HG03139 (cell line): ENCODE measurements at regions not wholly inside any gene's neighbourhood (a gene's known extent, or its start where the extent isn't known, plus 50 kb on each side); places are given as distances from the start of the nearest gene placed in this dataset.

Experiments used
- ATAC-seq: cut with Tn5 transposase; IDR thresholded peaks from one replicate; pipeline ENCODE4 v1.9.1; 2021; ENCODE audit not compliant: unreplicated experiment

DNA sequence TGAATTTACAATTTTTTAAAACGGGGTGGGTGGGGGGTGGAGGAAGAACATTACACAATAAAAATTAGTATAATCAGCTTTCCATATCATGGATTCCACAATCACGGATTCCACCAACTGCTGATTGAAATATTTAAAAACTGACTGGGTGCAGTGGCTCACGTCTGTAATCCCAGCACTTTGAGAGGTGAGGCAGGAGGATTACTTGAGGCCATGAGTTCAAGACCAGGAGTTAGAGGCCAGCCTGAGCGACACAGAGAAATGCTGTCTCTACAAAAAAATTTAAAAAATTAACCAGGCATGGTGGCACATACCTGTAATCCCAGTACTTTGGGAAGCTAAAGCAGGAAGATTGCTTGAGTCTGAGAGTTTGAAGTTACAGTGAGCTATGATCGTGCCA is 254.7 kb downstream of the ATG4C start:
- ATAC-seq = no peak

DNA sequence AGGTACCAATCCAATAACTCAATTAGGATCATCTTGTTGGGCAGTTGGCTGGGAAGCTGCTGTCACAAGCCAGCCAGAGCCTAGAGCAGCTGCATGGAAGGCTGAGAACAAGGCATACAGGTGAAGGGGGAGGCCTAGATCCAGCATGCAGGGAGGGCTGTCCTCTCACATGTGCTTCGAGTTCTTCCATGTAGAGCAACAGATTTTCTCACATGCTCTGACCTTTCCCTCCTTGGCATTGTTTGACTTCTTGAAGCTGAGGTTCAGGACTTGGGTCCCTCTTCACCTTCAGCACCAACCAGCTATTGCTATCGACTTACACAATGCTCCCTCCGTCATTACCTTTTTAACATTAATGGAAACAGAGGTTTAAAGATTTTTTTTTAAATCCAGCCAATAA is 257.7 kb downstream of the ATG4C start:
- ATAC-seq = no peak

DNA sequence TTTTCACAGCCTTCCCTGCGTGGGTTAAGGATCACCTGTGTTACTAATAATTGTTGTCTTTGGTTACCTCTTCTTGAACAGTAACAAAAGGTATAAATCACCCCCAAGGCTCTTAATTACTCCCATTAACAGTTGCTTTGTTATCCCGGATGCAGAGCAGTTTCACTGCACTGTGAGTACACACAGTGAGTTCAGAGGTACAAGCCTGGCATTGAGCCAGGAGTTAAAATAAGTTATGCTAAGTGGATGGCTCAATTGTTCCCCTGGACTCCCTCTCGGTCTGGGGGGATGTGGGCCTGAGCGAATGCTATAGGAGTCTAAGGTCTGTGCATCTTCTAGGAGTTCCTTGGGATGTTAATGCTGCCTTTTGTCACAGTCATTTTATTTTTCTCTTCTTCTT is 258.3 kb downstream of the ATG4C start:
- ATAC-seq = no peak

DNA sequence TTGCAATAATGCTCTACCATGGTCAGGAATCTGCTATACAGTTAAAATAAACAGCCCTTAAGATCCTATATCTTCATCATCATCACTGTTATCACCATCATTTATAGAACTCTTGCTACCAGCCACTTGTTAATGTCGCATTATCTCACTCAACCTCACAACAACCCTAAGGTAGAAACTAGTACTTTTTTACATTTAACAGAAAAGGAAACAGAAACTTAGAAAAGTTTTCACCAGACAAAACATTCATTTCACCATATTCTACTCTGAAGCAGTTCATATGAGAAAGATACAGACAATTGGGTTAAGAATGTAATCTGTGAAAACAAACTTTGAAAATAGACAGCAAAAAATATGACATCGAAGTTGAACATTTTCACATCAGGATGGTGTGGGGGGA is 262.6 kb downstream of the ATG4C start:
- ATAC-seq = no peak

DNA sequence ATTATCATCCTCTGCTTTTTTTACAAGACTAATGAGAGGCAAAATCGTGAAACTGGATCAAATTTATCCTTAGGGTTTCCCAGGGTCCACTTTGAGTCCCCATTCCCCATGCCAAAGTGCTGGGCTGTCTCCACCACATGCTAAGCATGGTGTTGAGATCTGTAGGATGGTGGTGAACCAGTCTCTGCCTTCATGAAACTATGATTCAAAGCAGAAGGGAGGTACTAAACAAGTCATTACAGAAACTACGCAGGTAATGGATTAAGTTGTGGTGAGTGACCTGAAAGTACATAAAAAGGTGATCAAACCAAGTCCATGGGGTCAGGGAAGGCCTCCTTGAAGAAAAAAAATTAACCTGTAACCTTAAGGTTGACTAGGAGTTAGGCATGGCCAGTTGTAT is 265.2 kb downstream of the ATG4C start:
- ATAC-seq = no peak

DNA sequence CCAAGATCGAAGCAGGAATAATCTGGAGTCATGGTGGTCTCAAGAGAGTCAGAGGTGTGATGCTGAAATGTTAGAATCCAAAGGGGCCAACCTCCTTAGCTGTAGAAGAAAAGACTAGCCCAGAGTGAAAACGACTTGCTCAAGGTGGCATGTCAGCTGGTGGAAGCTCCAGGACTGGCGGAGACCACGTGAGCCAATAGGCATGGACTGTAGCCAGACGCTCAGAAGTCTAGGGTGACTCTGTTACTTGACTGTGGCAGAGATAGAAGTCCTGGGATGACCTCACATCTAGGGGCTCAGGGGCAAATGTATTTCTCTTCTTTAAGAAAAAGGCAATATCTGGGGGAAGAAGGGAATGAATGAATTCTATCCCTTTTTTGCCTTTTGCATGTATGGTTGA is 267.4 kb downstream of the ATG4C start:
- ATAC-seq = no peak

DNA sequence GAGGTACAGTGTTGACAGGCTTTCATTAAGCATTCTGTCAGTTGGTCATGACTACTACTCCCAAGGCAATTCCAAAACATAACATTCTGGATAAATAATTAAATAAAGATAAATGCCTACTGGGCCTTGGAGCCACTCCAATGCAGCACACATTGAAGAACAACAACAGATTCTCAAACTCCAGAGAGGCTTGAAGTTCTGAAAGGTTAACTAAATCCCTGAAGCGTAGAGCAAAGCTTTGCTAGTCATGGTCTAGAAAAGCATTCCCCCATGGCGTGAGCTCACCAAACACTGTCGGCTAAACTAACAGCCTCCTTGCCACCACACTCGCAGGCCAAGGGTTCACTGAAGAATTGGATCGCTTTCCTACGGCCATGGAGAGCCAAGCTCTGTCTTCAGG is 268.0 kb downstream of the ATG4C start:
- no peak for ATAC-seq

DNA sequence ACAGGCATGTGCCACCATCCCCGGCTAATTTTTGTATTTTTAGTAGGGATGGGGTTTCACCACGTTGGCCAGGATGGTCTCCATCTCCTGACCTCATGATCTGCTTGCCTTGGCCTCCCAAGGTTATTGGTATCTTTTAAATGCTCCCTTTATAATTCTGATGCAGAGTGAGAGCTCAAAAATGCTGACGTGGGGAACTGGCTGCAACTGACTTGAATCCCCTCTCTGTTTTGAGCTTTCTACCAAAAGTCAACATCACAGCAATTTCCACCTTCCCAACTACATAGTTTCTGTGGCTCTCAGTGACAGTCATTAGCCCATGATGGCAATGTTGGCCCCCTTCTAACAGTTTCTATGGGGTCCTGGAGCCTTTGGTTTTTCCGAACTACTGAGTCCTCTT is 268.2 kb upstream of the FOXD3 start:
- ATAC-seq = no peak

DNA sequence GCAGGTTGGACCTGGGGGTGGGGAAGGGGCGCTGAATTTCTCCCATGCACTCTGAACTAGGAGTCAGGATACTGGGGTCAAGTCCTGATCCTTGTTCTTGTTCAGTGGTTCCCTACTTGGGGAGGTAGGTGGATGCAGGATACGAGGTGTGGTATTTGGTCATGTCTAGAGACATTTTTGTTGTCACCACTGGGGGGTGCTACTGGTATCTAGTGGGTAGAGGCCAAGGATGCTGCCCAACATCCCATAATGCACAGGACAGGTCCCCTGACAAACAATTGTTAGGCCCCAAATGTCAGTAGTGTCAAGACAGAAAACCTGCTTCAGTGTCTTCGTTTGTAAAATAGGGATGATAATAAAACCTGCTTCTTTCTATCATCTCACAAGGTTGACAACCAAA is 259.0 kb upstream of the FOXD3 start:
- no peak for ATAC-seq

DNA sequence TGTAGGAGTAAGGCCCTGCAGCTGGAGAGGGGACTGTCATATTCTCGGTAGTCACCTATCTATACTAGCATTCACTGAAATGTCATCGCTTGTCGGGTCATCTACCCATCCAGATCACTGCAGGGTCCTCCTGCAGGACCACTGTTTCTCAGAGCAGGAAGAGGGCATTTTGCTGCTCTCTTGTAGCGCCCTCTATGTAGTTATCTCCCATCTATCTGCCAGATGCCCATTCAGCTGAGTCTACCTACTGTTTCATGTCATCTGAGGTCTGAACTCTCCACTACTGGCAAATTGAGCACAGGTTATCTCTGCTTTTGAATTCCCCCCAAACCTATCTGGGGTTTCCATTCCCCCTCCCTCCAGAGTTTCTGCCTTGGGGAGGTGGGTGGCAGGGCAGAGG is 258.2 kb upstream of the FOXD3 start:
- no peak for ATAC-seq

DNA sequence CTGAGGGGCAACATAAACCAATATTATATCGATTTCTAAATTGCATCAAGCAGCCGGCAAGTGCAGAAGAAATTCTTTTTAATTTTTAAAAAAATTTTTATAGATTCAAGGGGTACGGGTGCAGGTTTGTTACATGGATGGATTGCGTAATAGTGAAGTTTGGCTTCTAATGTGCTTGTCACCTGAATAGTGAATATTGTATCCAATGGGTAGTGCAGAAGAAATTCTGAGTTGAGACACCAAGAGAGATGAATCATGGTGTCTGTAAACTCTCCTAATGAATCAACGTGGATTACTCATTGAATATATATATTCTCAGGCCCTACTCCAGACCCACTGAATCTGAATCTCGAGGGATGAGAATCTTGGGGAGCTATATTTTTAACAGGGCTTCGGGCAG is 253.7 kb upstream of the FOXD3 start:
- no peak for ATAC-seq

DNA sequence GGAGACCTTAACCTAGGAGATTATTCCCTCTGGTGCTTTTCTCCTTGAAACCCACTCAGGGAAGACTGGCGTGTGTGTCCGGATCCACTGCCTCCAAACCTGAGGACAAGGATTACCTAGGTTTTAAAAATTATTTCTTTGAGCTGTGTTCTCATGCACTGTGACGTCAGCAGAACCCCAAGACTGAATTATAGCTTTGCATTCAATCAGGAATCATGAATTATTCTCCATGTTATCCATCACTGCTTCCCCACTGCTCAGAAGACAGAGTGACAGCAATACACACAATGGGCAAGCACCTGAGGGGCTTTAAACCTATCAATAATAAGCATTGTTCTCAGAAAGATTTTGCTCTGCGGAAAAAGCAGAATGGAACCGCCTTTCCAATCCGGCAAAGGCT is 253.2 kb upstream of the FOXD3 start:
- no peak for ATAC-seq

DNA sequence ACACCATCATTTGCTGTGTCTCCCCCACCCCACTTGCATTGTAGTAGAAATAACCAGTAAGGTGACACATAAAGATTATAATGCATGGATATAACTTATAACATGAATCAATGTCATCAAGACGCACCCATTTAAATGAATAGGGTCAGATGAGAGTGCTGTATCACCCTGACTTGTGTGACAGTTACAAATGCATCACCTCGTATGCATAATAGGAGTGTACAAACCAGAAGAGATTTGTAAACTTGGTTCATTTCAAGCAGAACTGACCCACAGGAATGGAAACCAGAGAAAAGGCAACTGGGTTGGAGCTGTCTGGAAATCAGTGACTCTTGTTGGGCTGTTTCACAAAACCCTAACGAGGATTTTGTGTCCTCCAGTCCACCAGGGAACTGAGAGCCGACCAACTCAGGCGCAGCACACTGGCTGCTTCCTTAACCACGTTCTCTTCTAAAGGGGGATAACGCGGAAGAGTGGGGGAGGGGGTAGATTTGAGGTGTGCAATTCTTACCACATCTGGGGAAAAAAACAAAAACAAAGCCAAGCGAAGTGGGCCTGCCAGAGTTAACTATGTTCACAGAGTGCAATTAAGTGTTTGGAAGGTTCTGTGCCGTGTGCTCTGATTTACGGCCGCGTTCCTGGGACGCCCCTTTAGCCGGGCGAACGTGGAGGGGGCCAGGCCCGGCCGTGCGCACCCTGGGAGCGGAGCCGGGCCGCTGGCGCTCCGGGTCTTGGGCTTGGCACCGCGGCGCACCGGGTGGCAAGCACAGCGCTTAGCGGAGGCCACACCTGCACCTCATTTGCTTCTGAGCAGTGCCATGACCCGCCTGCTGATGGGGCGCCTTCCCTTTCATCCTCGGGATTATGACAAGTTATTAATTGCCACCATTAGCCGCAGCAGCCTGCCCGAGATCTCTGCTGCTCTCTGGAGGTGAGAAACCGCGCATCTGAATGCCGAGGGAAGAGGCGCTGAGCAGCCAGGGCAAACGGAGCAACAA is 248.8 kb upstream of the FOXD3 start:
- no peak for ATAC-seq

DNA sequence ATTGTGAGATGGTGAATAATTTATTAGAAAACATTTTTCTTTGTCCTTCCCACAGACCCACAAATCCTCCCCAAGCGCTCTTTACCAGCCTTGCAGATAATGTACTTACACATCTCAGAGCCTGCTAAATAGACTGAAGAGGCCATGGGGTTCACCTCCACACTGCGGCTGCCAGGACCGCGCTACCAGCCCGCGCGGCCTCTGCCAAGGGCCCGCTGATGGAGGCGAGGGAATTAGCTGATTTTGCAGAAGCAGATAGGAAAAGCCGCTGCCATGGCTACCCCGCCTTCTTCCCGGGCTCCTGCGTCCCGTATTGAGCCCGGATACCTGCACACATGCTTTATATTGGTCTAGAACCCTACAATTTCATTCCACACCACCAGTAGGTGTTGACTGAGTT is 248.0 kb upstream of the FOXD3 start:
- ATAC-seq = no peak

DNA sequence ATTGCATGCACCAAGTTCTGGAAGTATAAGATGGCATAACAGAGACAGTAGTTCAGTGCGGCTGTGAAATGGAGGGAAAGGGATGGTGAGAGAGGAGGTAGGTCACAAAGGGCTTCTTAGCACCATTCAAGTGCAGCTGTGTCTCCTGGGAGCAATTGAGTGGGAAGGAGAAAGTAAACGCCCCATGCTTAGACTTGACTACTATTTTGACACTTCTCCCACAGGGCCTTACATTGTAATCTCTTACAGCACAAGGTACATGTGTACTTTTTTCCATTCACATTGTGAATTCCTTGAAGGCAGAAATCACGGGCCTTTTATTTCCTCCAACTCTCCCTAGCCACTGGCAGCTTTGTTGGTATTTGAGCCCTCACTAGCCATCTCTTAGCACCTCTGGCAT is 239.6 kb upstream of the FOXD3 start:
- ATAC-seq = no peak

DNA sequence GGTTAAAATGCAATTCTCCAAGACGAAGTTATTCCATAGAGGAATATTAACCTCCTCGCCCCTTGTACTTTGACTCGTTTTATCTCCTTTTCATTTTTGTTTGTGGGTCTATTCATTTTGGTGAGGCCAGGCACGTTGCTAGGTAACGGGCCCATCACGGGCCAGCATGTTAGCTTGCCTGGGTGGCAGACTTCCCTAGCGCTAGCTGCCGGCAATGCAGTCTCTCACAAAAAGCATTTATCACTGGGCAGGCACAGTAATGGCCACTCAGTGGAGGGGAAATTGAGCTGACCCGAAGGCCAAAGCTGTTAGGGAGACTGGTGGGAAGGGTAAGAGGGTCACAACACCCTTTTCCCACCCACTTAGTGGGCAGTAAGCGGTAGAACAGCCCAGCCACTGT is 234.4 kb upstream of the FOXD3 start:
- no peak for ATAC-seq

DNA sequence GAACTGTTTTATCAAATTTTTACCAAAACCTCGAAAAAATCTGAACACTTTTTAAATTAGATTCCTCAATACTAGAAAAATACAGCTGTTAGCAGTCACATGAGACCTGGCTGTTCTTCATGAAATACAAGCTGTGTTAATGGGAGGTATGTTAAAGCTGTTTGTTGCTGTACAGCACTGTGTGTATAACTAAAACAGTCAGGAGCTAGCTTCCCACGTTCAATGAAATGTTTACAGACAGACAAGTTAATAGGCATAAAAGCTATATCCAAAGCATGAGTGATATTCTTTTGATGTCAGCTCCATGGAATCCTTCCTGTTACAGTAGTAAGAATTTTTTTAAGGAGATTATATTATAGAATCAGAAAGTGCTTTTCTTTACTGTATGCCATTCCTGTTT is 223.2 kb upstream of the FOXD3 start:
- no peak for ATAC-seq

DNA sequence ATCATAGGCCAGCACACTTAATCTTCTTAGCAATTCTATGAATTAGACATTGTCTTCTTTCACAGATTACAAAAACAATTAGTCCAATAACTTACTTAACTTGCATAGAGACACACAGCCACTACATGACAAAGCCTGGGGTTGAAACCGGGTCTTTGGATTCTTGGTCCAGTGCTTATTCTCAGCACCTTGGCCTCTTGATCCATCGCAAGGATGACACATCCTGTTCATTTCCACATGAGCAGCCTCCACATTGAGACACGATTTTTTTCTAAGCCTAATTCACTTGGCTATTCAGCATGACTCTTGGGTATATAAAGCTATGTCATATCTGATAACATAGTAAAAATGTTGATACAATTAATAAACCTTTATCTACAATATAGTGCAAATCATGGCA is 221.0 kb upstream of the FOXD3 start:
- ATAC-seq = no peak

DNA sequence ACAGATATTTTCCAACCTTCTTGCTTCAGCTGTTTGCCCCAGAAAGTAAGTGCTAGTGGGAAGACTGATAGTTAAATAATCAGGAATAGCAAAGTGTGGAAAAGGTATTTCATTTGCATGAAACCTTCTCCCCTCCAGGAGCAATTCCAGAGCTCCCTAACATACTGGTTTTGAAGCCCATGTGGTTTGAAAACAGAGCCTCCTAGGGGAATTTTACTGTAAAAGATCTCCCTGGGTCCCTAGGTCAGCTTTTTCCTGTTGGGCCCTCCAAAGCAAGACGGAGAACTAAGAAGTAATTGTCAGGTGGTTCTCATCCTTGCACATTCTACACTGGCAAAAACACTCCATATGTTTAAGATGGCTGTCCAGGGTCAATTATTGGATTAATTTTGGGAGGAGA is 218.7 kb upstream of the FOXD3 start:
- ATAC-seq = no peak

DNA sequence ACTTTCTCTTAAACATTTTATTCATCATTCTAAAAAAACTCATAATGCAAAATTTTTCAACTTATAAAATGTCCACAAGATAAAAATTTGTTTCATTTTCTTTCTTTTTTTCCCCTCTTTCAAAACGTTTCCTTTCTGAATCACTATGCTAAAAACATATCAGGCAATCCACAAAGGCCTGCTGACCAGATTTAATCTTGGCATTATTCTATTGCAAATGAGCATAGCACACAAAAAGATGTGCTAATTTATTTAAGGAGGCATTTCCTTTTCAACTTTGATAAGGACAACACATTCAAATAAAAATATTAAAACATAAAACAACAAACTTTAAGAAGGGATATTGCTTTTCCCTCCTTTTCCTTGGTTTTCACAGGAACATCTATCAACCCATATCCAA is 215.3 kb upstream of the FOXD3 start:
- ATAC-seq = no peak

DNA sequence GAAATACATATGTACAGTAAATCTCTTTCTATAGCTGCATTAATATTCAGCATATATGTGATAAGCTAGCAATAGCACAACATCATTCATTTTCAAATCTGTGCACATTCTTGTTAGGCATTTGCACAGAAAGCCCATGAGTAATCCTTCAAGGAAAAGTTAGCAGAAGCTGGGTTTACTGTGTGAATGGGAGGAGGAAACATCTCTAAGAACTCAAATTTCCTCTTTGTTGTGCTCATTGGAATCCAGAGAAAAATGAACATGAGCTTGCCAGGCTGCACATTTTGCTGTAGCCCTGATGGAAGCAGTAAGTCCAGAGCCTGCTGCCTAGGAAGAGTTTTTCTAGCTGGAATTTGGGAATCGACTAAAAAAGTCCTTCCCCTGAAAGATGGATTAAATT is 214.2 kb upstream of the FOXD3 start:
- no peak for ATAC-seq

DNA sequence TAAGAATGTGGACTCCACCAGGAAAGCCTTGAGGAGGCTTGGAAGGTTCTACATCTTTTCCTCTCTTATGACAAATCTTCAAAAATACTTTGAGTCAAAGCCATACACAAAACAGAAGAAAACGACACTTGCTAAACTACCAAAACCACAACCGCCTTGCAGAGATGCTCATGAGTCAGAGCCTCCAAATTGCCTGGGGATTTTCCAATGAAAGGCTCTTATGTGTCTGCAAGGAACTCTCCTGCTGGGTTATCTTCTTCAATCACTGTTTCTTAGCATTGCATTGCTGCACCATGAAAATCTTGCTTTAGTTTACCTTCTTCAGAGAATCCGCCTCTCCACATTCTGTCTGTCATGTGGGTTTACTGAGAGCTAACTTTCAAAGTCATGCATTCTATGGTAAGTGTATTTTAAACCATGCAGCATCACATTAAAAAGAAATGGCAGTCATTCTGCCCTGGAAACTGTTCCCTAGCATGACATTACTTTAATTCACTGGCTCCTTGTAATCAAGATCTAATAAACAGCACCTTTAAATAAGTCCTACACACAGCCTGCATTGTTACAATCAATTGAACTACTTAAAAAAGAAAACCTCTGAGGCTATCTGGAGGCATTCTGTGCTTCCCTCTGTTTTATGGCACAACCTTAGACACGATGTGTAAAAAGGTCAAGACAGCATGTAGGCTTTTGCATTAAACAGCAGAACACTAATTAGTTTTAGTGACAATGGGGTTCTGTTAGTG is 210.0 kb upstream of the FOXD3 start:
- ATAC-seq = no peak
